ENCODE measurements at regions not wholly inside any gene's neighbourhood (a gene's known extent, or its start where the extent isn't known, plus 50 kb on each side); places are given as distances from the start of the nearest gene placed in this dataset.

DNA sequence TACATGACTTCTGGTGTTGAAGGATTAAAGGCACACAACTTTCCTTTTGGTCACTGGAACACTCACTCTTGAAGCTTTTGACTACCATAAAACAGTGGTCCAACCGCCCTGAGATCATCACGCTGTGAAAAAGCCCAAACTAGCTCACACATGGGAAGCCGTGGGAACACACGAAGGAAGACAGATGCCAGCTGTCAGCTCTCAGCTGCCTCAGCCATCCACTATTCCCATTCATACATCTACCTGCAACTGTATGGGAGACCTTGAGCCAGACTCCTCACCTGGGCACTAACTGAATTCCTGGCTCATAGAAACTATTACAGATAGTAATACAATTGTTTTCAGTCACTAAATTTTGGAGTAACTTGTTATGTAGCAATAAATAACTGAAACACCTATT is 246.1 kb downstream of the MSX2 start:
- no peak overlapping the region for H3K4me3 ChIP-seq (ENCODE audit: low read depth, low read length)

DNA sequence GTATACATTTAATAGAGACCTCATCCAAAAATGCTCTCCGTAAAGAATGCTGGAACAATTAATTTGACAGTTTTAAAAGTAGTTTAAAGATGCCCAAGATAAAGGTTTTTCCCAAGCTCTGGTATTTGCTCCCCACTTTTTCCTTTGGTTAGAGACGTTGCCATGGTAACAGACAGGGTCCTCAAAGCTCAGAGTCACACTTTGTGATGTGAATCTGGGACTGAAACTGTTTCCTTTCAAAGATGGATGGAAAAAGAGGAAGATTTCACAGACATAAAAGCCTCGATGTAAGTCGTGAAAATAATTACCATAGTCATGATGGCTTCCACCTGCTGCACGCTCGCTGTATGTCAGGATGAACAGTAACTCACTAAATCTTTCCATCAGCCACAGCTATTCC is 229.5 kb downstream of the MSX2 start:
- no peak for DNase-seq (ENCODE audit: low read depth)
- H3K4me3 ChIP-seq (ENCODE audit: low read depth, low read length): no peak overlapping the region
- TF ChIP-seq MYC (IDR thresholded peaks at IDR 0.05; ENCODE audit: low read depth, low read length) (no peak), POLR2A (IDR thresholded peaks at IDR 0.05; ENCODE audit: extremely low read depth, insufficient read length) (no peak)
- TF ChIP-seq, protein P1, sequence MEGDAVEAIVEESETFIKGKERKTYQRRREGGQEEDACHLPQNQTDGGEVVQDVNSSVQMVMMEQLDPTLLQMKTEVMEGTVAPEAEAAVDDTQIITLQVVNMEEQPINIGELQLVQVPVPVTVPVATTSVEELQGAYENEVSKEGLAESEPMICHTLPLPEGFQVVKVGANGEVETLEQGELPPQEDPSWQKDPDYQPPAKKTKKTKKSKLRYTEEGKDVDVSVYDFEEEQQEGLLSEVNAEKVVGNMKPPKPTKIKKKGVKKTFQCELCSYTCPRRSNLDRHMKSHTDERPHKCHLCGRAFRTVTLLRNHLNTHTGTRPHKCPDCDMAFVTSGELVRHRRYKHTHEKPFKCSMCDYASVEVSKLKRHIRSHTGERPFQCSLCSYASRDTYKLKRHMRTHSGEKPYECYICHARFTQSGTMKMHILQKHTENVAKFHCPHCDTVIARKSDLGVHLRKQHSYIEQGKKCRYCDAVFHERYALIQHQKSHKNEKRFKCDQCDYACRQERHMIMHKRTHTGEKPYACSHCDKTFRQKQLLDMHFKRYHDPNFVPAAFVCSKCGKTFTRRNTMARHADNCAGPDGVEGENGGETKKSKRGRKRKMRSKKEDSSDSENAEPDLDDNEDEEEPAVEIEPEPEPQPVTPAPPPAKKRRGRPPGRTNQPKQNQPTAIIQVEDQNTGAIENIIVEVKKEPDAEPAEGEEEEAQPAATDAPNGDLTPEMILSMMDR (IDR thresholded peaks at IDR 0.05; ENCODE audit: low read depth, low read length): no peak
- TF ChIP-seq, protein P2, sequence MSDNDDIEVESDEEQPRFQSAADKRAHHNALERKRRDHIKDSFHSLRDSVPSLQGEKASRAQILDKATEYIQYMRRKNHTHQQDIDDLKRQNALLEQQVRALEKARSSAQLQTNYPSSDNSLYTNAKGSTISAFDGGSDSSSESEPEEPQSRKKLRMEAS (IDR thresholded peaks at IDR 0.05; ENCODE audit: low read depth, low read length): no peak

More for the DNA sequence above, 246.1 kb downstream of the MSX2 start:
- DNase-seq (ENCODE audit: low read depth): no peak
- TF ChIP-seq POLR2A (IDR thresholded peaks at IDR 0.05; ENCODE audit: extremely low read depth, insufficient read length) (no peak), MYC (IDR thresholded peaks at IDR 0.05; ENCODE audit: low read depth, low read length) (no peak)
- TF ChIP-seq, protein P1 (IDR thresholded peaks at IDR 0.05; ENCODE audit: low read depth, low read length): no peak
- TF ChIP-seq, protein P2 (IDR thresholded peaks at IDR 0.05; ENCODE audit: low read depth, low read length): no peak

DNA sequence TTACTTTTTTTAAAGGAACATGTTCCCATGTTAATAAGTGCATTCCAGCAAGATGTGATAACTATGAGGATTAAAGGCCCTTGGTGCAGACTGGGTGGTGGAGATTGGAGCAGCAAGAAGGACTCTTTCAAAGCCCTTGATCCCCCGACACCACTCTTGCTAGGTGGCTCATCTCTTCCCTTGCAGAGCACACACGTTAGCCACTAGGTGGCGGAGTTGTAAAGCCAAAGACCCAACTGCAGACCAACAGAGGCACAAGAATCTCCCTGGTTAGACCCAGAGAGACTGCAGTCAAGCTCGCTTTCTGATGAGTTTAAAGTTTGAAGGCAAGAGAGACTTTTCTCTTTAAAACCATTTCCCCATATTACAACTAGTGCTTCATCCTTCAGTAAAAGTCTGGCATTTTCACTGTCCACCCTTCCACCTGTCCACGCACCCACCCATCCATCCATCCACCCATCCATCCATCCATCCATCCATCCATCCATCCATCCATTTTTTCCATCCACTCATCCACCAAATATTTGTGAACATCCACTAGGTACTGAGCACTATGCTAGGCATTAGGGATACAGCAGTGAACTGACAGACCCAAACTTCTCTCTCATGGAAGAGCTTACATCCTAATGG is 226.9 kb downstream of the MSX2 start:
- peak; percentile 73 for DNase-seq (ENCODE audit: low read depth)
- TF ChIP-seq POLR2A (IDR thresholded peaks at IDR 0.05; ENCODE audit: extremely low read depth, insufficient read length) (no peak), MYC (IDR thresholded peaks at IDR 0.05; ENCODE audit: low read depth, low read length) (no peak)
- TF ChIP-seq, protein P1 (IDR thresholded peaks at IDR 0.05; ENCODE audit: low read depth, low read length): peak; percentile 92
- TF ChIP-seq, protein P2 (IDR thresholded peaks at IDR 0.05; ENCODE audit: low read depth, low read length): no peak
- H3K4me3 ChIP-seq (ENCODE audit: low read depth, low read length): no peak overlapping the region

DNA sequence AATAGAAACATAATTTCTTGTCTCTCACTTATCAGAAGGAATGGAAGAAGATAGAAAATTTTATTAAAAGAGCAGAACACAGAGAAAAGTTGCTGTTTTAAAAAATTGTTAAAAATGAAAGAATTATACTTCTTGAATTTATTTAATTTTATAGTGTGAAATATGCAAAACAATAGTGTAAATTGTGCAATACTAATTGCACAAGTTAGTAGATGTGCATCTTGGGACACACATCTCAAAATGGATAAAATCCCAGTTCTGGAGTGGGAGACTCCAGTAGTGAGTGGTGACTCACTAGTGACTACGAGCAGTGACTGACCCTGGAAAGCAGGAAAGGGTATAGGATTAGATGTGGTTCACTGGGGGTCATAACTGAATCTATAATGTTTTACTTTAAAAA is 223.2 kb downstream of the MSX2 start:
- DNase-seq (ENCODE audit: low read depth): no peak
- no peak overlapping the region for H3K4me3 ChIP-seq (ENCODE audit: low read depth, low read length)
- TF ChIP-seq POLR2A (IDR thresholded peaks at IDR 0.05; ENCODE audit: extremely low read depth, insufficient read length): no peak
- TF ChIP-seq, protein P1 (IDR thresholded peaks at IDR 0.05; ENCODE audit: low read depth, low read length): no peak
- TF ChIP-seq MYC (IDR thresholded peaks at IDR 0.05; ENCODE audit: low read depth, low read length): no peak
- TF ChIP-seq, protein P2 (IDR thresholded peaks at IDR 0.05; ENCODE audit: low read depth, low read length): no peak

DNA sequence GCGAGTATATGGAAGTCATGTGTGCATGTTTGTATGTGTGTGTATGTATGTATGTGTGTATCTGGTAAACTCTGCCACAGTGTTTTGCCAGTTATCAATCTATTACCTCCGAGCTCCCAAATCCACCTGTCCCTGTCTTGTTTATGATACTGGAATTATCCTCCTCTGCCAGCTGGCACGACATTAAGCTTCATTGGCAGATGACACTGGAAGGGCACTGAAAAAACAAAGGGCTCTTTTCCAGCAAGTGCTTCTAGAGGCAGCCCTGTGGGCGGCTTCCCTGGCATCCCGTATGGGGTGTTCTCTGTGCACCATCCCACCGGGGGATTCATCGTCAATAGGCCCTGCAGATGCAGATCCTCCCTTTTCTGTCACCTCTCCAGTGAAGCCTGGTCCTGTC is 221.5 kb downstream of the MSX2 start:
- TF ChIP-seq MYC (IDR thresholded peaks at IDR 0.05; ENCODE audit: low read depth, low read length): no peak
- no peak for TF ChIP-seq POLR2A (IDR thresholded peaks at IDR 0.05; ENCODE audit: extremely low read depth, insufficient read length)
- TF ChIP-seq, protein P1 (IDR thresholded peaks at IDR 0.05; ENCODE audit: low read depth, low read length): no peak
- TF ChIP-seq, protein P2 (IDR thresholded peaks at IDR 0.05; ENCODE audit: low read depth, low read length): no peak
- DNase-seq (ENCODE audit: low read depth): no peak

More for the DNA sequence above, 221.5 kb downstream of the MSX2 start:
- no peak overlapping the region for H3K4me3 ChIP-seq (ENCODE audit: low read depth, low read length)

Data from NB4 (cell line).